HG02610 (cell line): ENCODE measurements at regions not wholly inside any gene's neighbourhood (a gene's known extent, or its start where the extent isn't known, plus 50 kb on each side); places are given as distances from the start of the nearest gene placed in this dataset.

Source experiments
- ATAC-seq: cut with Tn5 transposase; IDR thresholded peaks from one replicate; pipeline ENCODE4 v1.9.1; 2021; ENCODE audit warnings: mild to moderate bottlenecking, moderate library complexity; ENCODE audit not compliant: unreplicated experiment

GRCh38 chr10:105682911-105683310 is 1041.8 kb downstream of the SORCS3 start:
- no peak for ATAC-seq

DNA sequence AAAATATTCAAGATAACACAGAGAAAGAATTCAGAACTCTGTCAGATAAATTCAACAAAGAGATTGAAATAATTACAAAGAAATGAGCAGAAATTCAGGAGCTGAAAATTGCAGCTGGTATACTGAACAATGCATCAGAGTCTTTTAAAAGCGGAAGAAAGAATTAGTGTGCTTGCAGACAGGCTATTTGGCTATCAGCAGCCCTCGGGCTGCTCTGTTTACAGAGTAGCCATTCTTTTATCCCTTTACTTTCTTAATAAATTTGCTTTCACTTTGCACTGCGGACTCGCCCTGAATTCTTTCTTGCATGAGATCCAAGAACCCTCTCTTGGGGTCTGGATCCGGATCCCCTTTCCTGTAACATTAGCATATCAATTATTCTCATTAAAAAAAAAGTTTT is 1040.0 kb downstream of the SORCS3 start:
- no peak for ATAC-seq

DNA sequence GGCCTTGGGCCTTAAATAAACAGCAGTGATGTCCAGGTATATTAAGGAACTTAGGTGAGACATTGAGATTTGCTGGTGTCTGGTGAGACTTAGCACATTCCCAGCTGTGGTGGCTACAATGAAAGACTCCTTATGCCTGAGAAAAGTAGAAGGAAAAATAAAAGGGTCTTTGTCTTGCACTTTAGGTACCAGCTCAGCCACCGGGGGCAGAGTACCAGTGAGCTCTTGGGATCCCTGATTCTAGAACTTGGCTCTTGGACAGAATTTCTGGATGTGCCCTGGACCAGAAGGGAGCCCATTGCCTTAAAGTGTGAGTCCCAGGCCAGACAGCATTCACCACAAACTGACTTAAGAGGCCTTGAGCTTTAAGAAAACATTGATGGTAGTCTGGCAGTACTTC is 1038.7 kb downstream of the SORCS3 start:
- no peak for ATAC-seq

- ATAC-seq, result no peak
Observed at GRCh38 chr10:105675333-105675732, 1034.2 kb downstream of the SORCS3 start.

DNA sequence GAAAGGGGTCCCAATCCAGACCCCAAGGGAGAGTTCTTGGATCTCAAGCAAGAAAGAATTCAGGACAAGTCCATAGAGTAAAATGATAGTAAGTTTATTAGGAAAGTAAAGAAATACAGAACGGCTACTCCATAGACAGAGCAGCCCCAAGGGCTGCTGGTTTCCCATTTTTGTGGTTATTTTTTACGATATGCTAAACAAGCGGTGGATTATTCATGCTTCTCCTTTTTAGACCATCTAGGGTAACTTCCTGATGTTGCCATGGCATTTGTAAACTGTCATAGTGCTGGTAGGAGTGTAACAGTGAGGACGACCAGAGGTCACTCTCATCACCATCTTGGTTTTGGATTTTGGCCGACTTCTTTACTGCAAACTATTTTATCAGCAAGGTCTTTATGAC is 1033.4 kb downstream of the SORCS3 start:
- ATAC-seq, result no peak

- no peak for ATAC-seq
Observed at GRCh38 chr10:105658696-105659095, 1017.6 kb downstream of the SORCS3 start.

GRCh38 chr10:105656856-105657255 is 1015.8 kb downstream of the SORCS3 start:
- no peak for ATAC-seq

DNA sequence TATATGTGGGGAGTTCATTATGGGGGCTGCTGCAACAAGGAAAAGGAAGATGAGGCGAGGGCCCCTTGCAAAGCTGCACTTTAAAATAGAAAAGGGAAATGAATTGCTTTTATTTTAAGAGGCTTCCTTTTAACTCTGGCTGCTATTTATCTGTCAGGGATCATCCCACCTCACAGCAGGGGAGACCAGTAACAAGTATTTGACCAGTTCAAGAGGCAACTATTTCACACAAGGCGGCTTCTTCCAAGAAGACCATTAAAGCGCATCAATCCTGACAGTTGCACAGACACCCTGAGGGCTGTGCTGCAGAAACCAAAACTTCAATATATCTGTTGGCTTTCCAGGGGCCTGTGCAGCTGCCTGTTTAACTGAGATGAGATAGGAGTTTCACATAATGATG is 1009.2 kb downstream of the SORCS3 start:
- ATAC-seq, result no peak

GRCh38 chr10:105647354-105647753 is 1006.3 kb downstream of the SORCS3 start:
- ATAC-seq, result no peak

GRCh38 chr10:105644978-105645377 is 1003.9 kb downstream of the SORCS3 start:
- no peak for ATAC-seq

DNA sequence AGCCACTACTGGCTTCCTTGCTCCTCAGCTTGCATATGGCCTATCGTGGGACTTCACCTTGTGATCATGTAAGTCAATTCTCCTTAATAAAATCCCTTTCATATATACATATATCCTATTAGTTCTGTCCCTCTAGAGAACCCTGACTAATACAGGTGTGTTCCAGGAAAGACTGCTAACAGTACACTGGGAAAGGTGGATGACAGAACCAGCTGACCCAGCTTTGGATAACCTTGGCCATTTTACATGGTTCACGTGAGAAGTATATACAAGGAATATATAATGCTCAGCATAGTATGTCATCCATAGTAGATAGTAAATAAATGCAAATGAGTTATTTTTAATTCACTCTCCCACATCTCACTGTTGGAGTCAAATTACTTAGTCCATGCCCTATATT is 1003.5 kb downstream of the SORCS3 start:
- no peak for ATAC-seq

- no peak for ATAC-seq
Observed at GRCh38 chr10:105644091-105644490, 1003.0 kb downstream of the SORCS3 start.

- ATAC-seq, result no peak
Observed at GRCh38 chr10:105643660-105644059, 1002.6 kb downstream of the SORCS3 start.

GRCh38 chr10:105634281-105634680 is 993.2 kb downstream of the SORCS3 start:
- no peak for ATAC-seq

- ATAC-seq, result no peak
Observed at GRCh38 chr10:105615715-105616365, 974.8 kb downstream of the SORCS3 start.

GRCh38 chr10:105611244-105611798 is 970.2 kb downstream of the SORCS3 start:
- ATAC-seq, result no peak

- ATAC-seq, result no peak
Observed at GRCh38 chr10:105609451-105609850, 968.4 kb downstream of the SORCS3 start.

DNA sequence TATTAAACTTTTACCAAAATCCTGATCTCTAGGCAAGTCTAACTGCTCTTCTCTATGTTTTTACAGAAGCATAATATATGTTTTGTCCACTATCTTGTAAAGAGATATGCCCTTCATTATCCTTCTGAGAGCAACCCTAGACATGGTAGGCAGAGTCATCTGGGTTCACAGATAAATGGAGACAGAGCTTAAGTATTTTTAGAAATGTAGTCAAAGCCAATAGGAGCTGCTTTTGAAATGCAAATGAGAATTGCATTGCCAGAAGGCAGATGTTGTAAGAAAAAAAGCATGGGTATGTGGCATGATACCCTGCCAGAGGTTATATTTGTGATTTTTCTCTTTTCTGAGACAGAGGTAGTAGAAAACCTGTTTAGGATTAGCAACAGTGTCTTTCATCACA is 964.8 kb downstream of the SORCS3 start:
- ATAC-seq, result no peak

GRCh38 chr10:105605104-105605503 is 964.0 kb downstream of the SORCS3 start:
- ATAC-seq, result no peak

GRCh38 chr10:105598207-105598606 is 957.1 kb downstream of the SORCS3 start:
- ATAC-seq, result no peak

GRCh38 chr10:105597312-105597711 is 956.2 kb downstream of the SORCS3 start:
- ATAC-seq, result no peak

GRCh38 chr10:105596749-105597148 is 955.7 kb downstream of the SORCS3 start:
- ATAC-seq, result no peak

DNA sequence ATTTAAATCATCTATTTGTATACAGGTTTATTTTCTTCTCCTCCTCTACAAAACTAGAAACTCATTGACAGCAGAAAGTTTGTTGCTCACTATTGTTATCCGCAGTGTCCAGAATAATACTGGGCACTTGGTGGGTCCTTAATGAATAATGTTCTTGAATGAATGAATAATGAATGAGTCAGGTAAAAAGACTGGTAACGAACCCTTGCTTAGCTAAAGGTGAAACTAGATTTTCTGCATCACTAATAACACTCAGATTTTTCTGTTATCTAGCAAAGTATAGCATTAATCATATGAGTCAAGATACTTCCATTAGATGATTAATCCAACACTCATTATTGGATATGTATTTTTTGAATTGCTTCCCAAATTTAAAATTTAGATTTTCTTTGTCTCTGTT is 953.2 kb downstream of the SORCS3 start:
- no peak for ATAC-seq
